Dedifferentiated amniotic fluid mesenchymal stem cell (primary cell): ENCODE measurements at regions not wholly inside any gene's neighbourhood (a gene's known extent, or its start where the extent isn't known, plus 50 kb on each side); places are given as distances from the start of the nearest gene placed in this dataset.

Source experiments
- DNase-seq: peaks from one replicate; pipeline ENCODE4 v3.0.0-alpha.2; 2016; ENCODE audit errors: extremely low spot score

DNA sequence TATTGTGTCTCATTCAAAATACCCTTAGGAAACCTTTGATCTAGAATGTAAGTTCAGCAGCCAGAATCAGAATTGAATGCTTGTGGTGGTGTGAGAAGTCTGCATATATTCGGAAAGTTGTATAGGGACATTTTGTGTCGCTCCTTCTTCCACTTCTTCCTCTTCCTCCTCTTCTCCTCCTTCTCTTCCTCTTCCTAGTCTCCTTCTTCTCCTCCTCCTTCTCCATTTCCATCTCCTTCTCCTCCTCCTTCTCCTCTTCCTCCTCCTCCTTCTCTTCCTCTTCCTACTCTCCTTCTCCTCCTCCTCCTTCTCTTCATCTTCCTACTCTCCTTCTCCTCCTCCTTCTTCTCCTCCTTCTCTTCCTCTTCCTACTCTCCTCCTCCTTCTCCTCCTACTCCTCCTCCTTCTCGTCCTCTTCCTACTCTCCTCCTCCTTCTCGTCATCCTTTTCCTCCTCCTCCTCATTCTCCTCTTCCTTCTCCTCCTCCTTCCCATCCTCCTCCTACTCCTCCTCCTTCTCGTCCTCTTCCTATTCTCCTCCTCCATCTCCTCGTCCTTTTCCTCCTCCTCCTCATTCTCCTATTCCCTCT is 749.3 kb upstream of the GOLIM4 start:
- DNase-seq, result no peak

DNA sequence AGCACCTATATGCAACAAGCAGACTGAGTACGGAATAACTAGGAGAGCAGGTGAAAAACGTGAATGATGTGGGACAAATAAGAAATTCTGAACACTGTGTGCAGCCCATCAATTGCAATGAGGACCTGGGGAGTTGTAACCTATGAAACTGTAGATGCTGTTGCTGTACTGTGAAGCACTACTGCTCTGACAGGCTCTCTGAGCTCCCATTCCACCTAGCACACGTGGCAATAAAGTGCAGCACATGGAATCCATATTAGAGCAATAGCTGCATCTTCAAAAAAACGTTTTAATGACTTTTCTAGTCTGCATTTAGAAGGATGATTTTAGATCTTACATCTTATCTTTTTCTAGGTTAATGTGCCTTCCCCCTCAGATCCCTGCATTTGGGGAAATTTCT is 748.7 kb upstream of the GOLIM4 start:
- DNase-seq, result no peak

DNA sequence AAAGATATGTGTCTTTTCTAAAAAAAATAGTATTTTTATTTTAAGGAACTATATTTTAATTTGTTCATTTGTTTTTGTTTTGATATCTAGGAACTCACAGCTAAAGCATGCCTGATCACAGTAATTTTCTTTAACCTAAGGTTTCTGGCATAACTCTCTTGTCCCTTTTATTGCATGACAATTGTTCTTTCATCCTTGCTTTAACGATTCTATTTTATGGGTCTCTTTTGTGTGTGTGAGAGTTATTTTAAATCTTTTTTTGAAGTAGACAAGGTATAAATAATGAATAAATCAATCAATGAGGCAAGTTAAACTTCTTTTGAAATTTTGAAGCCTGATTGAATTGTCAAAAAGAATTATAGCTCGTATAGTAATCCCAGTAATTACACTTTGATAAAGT is 747.8 kb upstream of the GOLIM4 start:
- no peak for DNase-seq

DNA sequence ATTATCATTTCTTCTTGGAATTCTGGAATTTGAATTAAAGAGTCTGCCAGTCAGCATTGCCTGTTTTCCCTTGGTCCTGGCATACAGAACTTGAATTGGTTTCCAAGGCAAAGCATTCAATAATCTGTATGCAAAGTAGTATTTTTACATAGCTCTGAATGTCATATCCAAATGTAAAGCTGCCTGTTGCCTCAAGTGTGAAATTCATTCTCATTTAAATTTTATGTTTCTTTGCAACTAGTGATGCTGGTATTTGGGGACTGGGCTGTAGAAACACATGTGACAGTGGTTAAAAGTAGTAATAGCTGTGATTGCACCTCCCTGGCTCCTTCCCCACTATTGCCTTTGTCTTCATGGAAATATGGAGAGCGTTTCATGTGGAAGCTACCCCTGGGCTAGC is 743.9 kb upstream of the GOLIM4 start:
- DNase-seq, result no peak

DNA sequence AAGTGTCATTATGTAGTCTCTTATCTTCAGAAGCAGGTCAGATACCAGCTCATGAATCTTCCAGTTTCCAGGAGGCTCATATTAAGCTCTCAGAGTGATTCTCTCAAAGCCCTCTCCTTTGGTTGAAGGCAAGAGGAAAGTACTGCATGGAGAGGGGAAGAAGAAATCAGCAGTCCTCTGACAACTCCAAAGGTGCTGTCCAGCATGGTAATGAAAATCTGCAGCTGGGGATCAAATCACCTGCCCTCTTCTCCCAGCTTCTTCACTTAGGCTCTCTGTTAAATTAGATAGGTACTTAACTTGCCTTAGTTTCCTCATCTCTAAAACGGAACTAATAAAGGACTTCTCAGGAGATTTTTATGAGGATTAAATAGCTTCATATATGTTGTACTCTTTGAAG is 738.8 kb upstream of the GOLIM4 start:
- no peak for DNase-seq

DNA sequence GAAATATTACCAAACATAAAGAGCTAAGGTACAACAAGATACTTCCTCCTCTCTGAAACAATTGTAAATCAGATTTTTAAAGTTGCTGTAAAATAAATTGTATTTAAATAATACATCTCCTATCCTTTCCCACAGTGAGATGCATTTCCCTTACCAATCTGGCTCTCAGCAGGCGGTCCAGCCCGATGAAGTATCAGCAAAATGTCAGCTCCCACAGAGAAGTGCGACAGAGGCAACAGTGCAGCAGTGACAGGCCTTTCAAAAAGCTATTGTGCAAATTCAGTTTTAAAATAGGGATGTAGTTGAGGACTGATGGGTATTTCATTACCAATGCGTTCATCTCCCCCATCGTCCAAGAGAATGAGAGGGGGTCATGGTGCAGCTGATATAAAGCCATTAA is 733.2 kb upstream of the GOLIM4 start:
- no peak for DNase-seq

DNA sequence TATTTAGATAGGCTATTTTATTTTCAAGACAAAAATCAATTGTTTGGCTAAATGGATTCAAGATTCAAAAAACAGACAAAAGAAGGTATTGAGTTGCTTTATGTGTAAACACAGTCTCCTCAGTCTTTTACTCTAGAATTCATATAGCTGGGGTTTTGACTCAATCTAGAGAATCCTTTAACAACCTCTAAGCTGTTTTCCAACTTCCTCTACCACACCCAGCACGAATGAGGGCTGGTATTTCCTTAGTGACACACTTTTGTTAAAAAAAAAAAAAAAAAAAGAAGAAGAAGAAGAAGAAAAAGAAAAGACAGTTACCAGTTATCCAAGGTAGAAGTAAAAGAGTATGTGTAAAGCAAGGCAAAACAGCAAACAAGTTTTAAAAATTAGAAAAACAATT is 732.8 kb upstream of the GOLIM4 start:
- DNase-seq, result no peak

DNA sequence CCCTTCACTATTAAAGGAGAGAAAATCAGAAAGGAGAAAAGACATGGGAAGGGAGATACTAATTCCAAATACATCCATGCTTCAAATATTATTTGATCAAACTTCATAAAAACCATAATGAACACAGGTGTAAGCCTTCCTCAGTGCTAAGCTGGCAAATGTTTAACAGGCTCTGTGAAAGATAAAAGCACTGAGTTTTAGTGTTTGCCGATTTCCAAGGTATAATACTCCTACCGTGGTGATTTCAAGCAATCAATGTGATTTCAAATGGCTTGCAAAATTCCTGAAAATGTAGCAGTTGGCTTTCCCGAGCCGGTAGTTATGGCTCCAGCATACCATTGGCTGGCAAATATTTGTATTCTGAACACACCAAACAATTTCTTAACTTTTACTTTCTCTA is 732.3 kb upstream of the GOLIM4 start:
- DNase-seq, result no peak

DNA sequence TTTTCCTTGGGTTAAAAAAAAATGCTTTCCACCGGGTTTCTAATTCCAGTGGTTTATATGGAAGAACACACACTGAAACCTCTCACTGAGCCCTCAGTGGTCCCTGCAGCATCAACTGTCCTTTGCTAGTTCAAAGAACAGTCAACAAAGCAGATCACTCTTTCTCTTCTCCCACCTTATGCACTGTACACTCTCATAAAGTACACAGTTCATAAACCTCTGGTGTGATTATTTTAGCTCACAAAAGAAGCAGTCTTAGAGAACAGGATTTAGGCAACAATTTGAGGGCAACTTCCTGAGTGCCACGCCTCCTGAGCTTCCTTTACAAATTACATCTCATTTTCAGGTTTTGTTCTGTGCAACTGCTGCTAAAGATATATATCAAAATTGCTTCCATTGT is 728.4 kb upstream of the GOLIM4 start:
- no peak for DNase-seq

DNA sequence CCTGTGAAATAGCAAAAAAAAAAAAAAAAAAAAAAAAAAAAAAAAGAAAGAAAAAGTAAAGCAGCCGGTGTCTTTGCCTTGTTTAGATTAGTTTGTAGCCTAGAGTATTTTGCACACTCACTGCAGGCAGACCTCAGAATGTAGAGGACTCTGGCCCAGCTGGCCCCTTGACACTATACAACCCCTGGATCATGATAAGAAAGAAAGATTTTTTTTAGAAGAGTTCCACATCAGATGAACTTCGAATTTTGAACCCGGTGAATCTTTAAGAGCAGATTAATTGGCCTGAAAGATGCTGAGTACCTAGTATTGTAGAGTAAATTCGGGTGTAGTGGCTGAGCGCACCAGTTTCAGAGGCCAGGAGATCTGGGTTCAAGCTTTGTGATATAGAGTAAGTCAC is 727.7 kb upstream of the GOLIM4 start:
- no peak for DNase-seq

DNA sequence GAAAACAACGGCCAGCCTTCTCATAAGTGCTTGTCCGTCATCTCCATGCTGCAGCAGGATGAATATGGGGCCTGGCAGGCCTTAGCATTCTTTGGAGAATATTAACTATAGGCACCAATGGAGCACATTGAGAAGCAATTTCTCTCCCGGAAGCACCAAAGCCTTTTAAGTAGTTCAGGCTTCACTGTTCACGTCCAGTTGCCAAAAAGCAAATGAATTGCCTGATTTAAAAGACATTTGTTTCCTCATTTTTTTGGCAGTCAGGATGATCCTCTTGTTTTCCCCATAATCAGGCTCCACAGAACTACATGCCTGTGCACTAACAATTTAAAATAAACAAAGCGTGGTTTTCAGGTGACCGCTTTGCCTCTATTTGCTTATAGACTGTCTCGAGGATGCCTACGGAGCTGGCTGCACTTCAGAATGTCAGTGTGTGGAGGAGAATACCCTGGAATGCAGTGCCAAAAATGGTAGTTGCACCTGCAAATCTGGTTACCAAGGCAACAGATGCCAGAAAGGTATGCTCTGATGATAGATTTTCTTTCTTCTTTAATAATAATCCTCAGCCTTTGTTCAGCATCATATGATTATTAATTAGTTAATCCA is 725.2 kb upstream of the GOLIM4 start:
- no peak for DNase-seq

DNA sequence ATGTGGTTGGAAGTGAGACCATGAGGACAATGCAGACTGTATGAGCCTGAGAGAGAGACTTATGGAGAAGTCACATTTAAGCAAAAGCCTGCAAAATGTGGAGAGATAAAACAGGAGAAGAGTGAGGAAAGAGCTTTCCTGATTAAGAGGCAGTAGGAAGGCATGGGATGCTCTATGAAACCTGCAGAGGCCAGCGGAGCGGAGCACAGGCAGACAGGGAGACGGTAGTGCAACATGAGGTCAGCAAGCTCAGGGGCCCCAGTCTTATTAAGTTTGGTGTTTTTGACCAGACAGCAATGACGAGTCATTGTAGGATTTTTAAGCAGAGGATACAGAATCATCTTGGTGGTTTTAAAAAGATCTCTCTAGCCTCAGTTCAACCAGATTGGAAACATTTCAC is 721.5 kb upstream of the GOLIM4 start:
- no peak for DNase-seq

DNA sequence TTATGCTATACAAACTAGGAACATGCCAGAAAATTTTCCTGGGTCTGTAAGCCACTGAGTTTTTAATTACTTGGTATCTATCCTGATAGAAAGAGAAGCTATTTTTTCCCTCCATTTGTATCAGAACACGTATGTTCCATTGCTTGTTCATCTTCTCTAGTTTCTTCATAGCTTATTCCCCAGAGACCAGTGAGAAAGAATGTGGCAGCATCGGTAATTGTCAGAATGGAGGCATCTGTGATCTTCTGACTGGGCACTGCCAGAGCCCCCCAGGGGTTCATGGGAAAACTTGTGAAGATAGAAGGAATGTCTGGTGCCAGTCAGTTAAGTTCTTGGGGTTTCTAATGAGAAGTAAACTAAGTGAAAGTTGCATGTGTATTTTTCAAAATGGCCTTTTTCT is 720.2 kb upstream of the GOLIM4 start:
- no peak for DNase-seq

DNA sequence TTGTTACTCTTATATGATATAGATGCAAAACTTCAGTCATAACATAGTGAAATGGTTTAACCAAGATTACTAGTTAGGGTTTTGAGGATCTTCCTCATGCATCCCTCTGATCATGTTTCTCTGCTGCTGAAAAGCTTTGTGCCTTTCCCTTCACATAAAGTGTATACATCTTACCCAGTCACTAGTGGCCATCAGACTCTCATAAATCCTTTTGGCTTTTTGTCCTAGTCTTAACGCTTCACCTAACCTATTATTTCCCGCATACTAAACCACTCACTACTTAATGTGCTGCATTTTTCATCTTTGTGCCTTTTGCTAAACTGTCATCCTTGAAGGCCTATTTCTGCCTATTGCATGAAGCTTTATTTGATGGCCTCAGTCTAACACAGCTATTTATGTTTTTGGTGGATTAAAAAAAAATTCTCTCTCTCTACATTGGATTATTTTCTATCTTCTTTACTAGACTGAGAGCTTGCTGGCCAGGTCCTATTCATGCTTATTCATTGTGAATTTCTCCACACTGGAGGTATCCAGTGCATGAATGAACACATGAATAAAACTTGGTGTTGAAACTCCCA is 717.6 kb upstream of the GOLIM4 start:
- no peak for DNase-seq

DNA sequence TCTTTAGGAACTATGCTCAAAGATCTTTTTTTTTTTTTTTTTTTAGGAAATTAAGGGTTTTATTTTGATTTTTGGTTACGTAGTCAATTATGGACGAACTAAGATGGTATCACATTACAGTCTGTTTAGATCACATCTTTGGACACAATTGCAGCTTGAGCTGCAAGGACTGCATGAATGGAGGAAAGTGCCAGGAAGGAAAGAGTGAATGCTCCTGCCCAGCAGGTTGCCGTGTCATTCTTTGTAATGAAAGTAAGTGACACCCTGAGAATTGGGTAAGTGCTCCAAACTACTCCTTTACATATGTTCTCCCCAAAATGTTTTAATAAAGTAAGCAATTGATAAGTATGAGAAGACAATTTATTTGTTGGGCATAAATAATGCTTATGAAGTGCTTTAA is 716.5 kb upstream of the GOLIM4 start:
- no peak for DNase-seq

DNA sequence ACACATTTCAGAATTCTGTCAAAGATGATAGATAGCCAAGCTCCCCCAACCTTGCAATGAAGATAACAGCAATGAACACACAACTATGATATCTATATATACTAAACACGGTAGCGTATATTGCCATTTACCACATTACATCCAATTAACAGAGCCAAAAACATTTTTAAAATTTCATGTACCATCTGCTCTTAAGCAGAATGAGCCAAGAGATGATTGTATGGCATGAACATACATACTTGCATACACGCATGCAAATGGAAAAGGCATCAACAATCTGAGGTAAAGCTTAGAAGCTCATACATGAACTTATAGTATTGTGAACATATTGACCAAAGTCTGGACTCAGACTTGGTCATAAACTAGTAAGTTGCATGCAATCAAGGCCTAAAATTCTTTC is 712.9 kb upstream of the GOLIM4 start:
- no peak for DNase-seq

DNA sequence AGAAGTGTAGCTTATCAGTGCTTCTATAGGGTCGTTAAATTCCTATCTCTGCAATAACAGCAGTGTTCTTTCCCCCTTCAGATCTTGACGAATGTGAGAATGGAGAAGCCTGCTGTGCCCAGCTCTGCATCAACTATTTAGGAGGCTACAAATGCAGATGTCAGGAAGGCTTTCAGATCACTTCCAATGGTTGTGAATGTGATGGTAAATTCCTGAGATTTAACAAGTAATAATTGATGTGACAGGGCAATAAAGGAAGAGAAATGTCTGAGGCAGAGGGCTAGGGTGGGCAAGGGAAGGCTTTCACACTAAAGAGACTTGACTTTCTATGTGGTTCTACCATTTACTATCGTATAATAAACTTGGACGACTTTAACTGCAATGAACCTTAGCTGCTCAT is 711.7 kb upstream of the GOLIM4 start:
- no peak for DNase-seq

DNA sequence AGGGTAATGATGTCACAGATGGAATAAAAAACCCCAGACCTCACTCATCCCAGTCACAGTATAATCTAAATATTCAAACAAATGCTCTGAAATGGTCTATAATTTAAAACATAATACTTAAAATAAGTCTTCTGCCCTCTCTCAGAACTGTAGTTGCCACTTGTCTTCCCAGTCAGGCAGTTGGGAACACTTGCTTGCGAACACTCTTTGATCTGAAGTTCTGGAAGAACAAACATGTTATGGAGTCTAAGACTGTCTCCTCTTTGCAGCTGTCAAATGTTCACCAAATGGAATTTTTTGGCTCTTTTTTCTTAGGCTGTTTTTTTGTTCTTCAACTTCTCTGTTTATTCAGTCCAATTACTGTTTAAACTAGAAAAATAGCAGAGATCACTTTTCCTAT is 711.1 kb upstream of the GOLIM4 start:
- no peak for DNase-seq

DNA sequence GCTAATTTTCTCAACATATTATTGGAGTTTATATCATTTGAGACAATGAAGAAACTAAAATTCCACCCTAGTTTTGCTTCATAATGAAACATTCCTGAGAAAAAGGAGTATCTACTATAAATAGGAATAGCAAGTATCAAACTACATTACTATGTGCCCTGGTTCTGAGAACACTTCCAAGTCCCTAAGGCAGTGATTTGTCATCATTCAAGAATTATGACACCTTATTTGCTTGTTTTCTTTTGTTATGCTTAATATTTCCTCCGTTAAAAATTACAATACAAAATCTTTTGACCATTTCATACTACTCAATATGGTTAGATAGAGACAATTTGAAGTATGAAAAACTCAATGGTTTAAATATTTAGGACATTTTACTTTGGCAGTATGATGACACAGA is 707.8 kb upstream of the GOLIM4 start:
- peak; percentile 73 for DNase-seq

DNA sequence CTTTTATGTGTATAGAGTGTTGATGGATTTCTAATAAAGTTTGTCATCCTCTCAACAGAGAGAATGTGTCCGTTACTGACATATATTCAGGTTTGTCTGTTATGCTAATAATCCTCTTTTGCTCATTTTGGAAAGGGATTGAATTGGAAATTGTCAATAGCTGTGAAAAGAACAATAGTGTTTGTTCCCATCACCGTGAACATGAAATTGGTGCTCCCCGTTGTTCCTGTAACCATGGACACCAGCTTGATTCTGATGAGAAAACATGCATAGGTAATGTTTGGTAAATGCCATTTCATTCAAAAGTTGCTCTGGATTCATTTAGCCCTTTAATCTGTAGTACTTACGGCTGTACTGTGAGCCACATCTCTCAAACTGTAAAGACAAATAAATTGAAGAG is 707.0 kb upstream of the GOLIM4 start:
- DNase-seq, result no peak

DNA sequence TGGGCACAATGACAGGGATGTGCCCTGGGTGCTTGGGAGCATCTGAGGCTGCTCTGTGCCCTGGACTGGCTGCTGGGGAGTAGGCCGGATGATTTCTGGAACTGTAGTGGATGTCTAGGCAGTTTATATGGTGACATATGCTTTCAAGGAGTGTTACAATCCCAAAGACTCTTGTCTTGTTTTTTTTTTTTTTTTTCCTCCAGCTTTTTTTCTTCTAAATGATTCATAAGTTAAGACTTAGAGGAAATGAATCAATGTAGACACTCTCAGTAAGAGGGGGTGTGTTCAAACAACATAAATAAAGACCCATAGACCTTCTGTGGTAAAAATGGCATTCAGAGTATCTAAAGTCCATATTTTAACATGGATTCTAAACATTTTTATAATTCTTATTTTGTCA is 706.1 kb upstream of the GOLIM4 start:
- DNase-seq, result peak; percentile 73

DNA sequence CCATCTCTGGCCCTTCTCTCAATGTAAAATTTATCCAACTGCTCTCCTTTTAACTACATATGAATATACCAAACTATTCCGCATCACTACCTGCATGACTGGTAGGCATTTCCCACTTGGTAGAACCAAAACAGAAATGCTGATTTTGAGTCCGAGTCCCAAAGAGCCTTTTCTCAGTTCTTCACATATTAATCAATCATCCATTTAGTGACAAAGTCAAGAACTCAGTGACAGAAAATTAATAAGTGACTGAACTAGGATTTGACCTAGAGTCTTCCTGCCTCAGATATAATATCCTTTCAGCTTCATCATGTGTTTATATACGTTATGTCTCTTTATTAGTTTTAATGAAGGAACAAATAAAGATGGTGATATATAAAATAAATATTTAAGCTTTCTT is 700.6 kb upstream of the GOLIM4 start:
- DNase-seq, result no peak

DNA sequence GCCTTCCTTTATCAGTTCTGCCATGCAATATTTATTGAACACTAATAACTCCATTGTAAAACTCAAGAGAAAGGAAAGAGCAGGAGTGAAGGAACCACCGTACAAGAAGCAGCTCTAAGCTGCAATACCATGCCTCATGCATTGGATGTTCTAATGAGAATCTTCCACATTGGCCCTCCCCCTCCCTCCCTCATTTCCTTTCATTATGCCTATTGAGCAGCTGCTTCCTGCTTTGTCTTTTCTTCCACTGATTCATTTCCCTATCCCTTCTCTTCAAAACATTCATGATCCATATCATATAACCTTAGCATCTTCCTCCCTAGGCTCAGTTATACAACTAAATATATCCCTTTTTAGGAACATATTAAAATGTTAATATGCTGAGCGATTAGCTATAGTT is 698.7 kb upstream of the GOLIM4 start:
- no peak for DNase-seq

DNA sequence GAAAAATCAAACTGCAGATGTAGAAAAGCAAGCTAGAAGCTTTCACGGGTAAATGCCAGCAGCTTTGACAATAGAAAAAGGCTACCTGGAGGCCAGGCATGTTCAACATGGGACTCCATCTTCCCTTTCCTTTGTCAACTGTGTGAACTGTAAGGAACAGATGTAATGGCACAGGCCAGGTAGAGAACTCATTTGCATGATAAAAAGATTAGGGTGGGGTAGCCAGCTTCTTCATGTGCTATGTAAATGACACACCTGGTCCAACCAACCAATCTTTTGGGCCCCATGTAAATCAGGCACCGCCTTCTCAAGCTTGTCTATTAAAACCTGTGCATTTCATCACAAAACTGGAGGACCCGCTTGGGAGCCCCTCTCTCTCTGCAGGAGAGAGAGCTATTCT is 686.5 kb upstream of the GOLIM4 start:
- DNase-seq, result no peak
